Right atrium auricular region (tissue), 2 donors: ENCODE measurements at regions not wholly inside any gene's neighbourhood (a gene's known extent, or its start where the extent isn't known, plus 50 kb on each side); places are given as distances from the start of the nearest gene placed in this dataset.

Source experiments
- DNase-seq: peaks from one replicate; pipeline ENCODE4 v3.0.0-alpha.2; 2019; ENCODE audit warnings: low spot score
- H3K27ac ChIP-seq, 2 donors: fragments of 200-600 bp; sonication (generic); 1 replicate in 1 of 2; 2 replicates in 1 of 2; pipeline ENCODE4 v1.5.1; 2016 to 2019
- H3K27me3 ChIP-seq, 2 donors: fragments of 200-600 bp; sonication (generic); one replicate each; pipeline versions ENCODE4 v1.5.1 to v1.6.0; 2017 to 2019
- H3K36me3 ChIP-seq: fragments of 200-600 bp; sonication (generic); one replicate; pipeline ENCODE4 v1.5.1; 2016
- H3K4me1 ChIP-seq, 2 donors: fragments of 200-600 bp; sonication (generic); one replicate each; pipeline versions ENCODE4 v1.5.1 to v1.6.0; 2017 to 2019
- H3K4me3 ChIP-seq, 2 donors: fragments of 200-600 bp; sonication (generic); 1 replicate in 1 of 2; 2 replicates in 1 of 2; pipeline ENCODE4 v1.5.1; 2017 to 2019; ENCODE audit warnings: mild to moderate bottlenecking in 1 of 2, moderate library complexity in 1 of 2
- H3K9me3 ChIP-seq, 2 donors: fragments of 200-600 bp; sonication (generic); one replicate each; pipeline ENCODE4 v1.5.1; 2019
- CTCF ChIP-seq, 2 donors: fragments of 200-600 bp; sonication (generic); IDR thresholded peaks; one replicate each; pipeline ENCODE4 v1.5.1; 2019; ENCODE audit warnings: antibody characterized with exemption in 2 of 2

DNA sequence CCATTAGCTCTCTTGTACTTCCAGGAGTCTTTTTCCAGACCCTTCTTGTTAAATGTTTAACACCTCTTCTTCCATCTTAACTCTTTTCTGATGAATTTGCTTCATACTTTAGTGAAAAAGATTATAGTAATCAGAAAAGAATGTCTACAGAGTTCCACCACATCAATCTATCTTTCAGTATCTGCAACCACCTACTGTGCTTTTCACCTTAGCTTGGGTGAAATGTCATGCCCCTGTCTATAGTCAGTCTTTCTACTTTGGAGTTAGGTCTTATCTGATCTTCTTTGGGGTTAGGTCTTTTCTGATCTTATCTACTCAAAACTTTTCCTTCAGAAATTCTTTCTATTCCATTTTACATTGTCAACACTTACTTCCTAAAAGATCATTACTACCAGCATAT is 1310.2 kb downstream of the PCDH7 start:
- Histone ChIP-seq H3K9me3 (no peaks in the 10 kb centered on the region), H3K4me1 (no peaks in the 10 kb centered on the region), H3K27ac (no peak overlapping the region), H3K36me3 (no peaks in the 10 kb centered on the region), H3K27me3 (no peaks in the 10 kb centered on the region), H3K4me3 (no peak overlapping the region)
- TF ChIP-seq CTCF (IDR thresholded peaks at IDR 0.05) = no peak
- no peak for DNase-seq

DNA sequence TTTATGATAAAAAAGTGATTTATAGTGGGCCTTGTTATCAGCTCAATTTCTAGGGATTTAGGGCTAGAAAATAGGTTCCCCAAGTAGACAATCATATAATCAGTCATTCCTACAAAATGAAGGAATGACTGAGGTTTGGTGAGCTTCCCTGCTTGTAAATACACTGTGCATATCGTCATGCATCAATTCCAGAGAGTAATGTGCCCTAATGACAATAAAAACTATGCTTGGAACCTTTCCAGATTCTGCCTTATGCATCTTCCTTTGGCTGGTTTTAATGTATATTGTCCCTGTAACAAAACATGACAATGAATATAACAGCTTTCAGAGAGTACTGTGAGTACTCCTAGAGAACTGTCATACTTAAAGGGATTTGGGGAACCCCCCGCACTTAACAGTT is 1310.9 kb downstream of the PCDH7 start:
- Histone ChIP-seq H3K4me1 (no peaks in the 10 kb centered on the region), H3K9me3 (no peaks in the 10 kb centered on the region), H3K27ac (no peak overlapping the region), H3K4me3 (no peak overlapping the region), H3K36me3 (no peaks in the 10 kb centered on the region), H3K27me3 (no peaks in the 10 kb centered on the region)
- DNase-seq = no peak
- TF ChIP-seq CTCF (IDR thresholded peaks at IDR 0.05) = no peak

- Histone ChIP-seq H3K4me3 (no peak overlapping the region), H3K4me1 (no peaks in the 10 kb centered on the region), H3K27me3 (no peaks in the 10 kb centered on the region), H3K9me3 (no peaks in the 10 kb centered on the region), H3K27ac (no peak overlapping the region), H3K36me3 (no peaks in the 10 kb centered on the region)
- no peak for DNase-seq
- no peak for TF ChIP-seq CTCF (IDR thresholded peaks at IDR 0.05)
Observed at GRCh38 chr4:32032136-32032672, 1312.0 kb downstream of the PCDH7 start.

GRCh38 chr4:32037399-32037798 is 1317.2 kb downstream of the PCDH7 start:
- no peak overlapping the region for H3K27ac ChIP-seq
- no peaks in the 10 kb centered on the region for H3K4me1 ChIP-seq
- H3K4me3 ChIP-seq = no peak overlapping the region
- DNase-seq = no peak
- TF ChIP-seq CTCF (IDR thresholded peaks at IDR 0.05) = no peak
- H3K27me3 ChIP-seq = no peaks in the 10 kb centered on the region
- no peaks in the 10 kb centered on the region for H3K9me3 ChIP-seq
- no peaks in the 10 kb centered on the region for H3K36me3 ChIP-seq

GRCh38 chr4:32042486-32043247 is 1322.5 kb downstream of the PCDH7 start:
- no peaks in the 10 kb centered on the region for H3K36me3 ChIP-seq
- H3K27me3 ChIP-seq = no peaks in the 10 kb centered on the region
- no peak overlapping the region for H3K4me3 ChIP-seq
- peaks cover 0 to 9% of the 10 kb centered on the region in 2 donors for H3K9me3 ChIP-seq
- TF ChIP-seq CTCF (IDR thresholded peaks at IDR 0.05) = no peak
- no peak overlapping the region for H3K27ac ChIP-seq
- no peak for DNase-seq
- H3K4me1 ChIP-seq = no peaks in the 10 kb centered on the region

DNA sequence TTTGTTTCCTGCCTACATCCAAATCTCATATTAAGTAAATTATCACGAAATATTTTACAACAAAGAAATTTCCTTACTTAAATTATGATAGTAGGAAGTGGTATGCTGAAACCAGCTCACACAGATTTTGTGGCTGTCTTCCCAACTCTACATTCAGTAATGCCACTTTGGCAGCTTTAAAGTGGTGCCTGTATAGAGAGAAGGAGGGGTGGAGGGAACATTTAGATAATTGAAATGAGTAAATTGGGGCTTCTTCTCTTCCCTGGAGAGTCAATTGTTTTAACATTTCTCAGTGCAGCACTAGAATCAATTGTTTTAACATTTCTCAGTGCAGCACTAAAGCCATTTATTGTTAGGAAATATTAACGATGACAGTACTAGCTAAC is 1323.1 kb downstream of the PCDH7 start:
- Histone ChIP-seq H3K4me1 (no peaks in the 10 kb centered on the region), H3K4me3 (no peak overlapping the region), H3K9me3 (peaks cover 0 to 9% of the 10 kb centered on the region in 2 donors), H3K27me3 (no peaks in the 10 kb centered on the region), H3K36me3 (no peaks in the 10 kb centered on the region), H3K27ac (no peak overlapping the region)
- no peak for TF ChIP-seq CTCF (IDR thresholded peaks at IDR 0.05)
- no peak for DNase-seq
